Esophagus squamous epithelium (tissue), 5 donors: ENCODE measurements at regions not wholly inside any gene's neighbourhood (a gene's known extent, or its start where the extent isn't known, plus 50 kb on each side); places are given as distances from the start of the nearest gene placed in this dataset.

Experiments used
- DNase-seq: peaks from one replicate; lab custom pipeline; 2025; lab: John Stamatoyannopoulos, UW
- H3K27ac ChIP-seq, 4 donors: fragments of 200-600 bp; sonication (generic); one replicate each; pipeline ENCODE4 v1.5.1; 2016 to 2019; ENCODE audit warnings: mild to moderate bottlenecking in 1 of 4
- H3K27me3 ChIP-seq, 4 donors: fragments of 200-600 bp; sonication (generic); 1 replicate in 3 of 4; 2 replicates in 1 of 4; pipeline versions ENCODE4 v1.5.1 to v1.6.0; 2017 to 2021; ENCODE audit warnings: antibody characterized with exemption in 1 of 4
- H3K36me3 ChIP-seq, 3 donors: fragments of 200-600 bp; sonication (generic); one replicate each; pipeline ENCODE4 v1.5.1; 2016 to 2019
- H3K4me1 ChIP-seq, 3 donors: fragments of 200-600 bp; sonication (generic); one replicate each; pipeline ENCODE4 v1.5.1; 2017 to 2019
- H3K4me3 ChIP-seq, 4 donors: fragments of 200-600 bp; sonication (generic); 1 replicate in 3 of 4; 2 replicates in 1 of 4; pipeline ENCODE4 v1.5.1; 2016 to 2019; ENCODE audit warnings: mild to moderate bottlenecking in 2 of 4, moderate library complexity in 1 of 4
- H3K9me3 ChIP-seq, 3 donors: fragments of 200-600 bp; sonication (generic); one replicate each; pipeline ENCODE4 v1.5.1; 2016 to 2019
- POLR2A ChIP-seq, 4 donors: fragments of 450-650 bp; IDR thresholded peaks; one replicate each; pipeline ENCODE4 v1.6.1; 2017; ENCODE audit warnings: antibody characterized with exemption in 4 of 4, mild to moderate bottlenecking in 4 of 4, moderate library complexity in 3 of 4
- WGBS, 2 donors: methylation state at CpG; one replicate each; pipeline ENCODE4 v1.1.5; 2018; 5-methylcytosine and 5-hydroxymethylcytosine counted together
- intact Hi-C: fragments of 100-400 bp; cut with DNase I; formaldehyde crosslinking; loops from one replicate; pipeline ENCODE4 v1.15.0; 2022
- TF ChIP-seq, protein P1 (sequence below), 6 experiments: fragments of 450-650 bp in 4 of 6; fragments of 200-600 bp in 2 of 6; sonication (generic) in 2 of 6; IDR thresholded peaks; one replicate each; pipeline ENCODE4 v1.5.1; 2016 to 2019; ENCODE audit warnings: antibody characterized with exemption in 6 of 6, mild to moderate bottlenecking in 4 of 6, moderate library complexity in 4 of 6
- donor health status: DM: yes; HTN: yes; CAD: no.

DNA sequence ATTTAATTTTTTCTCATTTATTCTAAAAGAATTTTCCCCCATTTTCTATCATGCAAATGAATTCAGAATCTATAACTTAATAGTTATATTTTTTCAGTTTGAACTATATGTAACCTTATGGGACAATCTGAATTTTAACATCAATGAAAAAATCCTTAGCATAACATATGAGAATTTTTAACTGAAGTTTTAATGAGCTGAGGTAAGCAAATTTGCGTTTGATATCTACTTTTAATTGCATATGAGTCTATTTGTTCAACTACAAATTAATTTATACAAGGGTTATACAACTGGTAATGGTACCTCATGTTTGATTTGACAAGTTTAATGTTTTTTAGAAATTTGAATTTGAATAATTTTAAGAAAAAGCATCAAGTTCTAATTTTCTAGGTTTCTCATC, 384.4 kb upstream of the PCDH9 start:
- DNase-seq = no peak
- no peak overlapping the region for H3K27ac ChIP-seq
- H3K27me3 ChIP-seq = no peaks in the 10 kb centered on the region
- no peaks in the 10 kb centered on the region for H3K36me3 ChIP-seq
- WGBS, 2 donors = 68 to 70% methylated on average over 1 of the region's 1 CpG
- no peaks in the 10 kb centered on the region for H3K4me1 ChIP-seq
- no peak overlapping the region for H3K4me3 ChIP-seq
- intact Hi-C loops = no loop called here
- no peaks in the 10 kb centered on the region for H3K9me3 ChIP-seq
- TF ChIP-seq, protein P1, sequence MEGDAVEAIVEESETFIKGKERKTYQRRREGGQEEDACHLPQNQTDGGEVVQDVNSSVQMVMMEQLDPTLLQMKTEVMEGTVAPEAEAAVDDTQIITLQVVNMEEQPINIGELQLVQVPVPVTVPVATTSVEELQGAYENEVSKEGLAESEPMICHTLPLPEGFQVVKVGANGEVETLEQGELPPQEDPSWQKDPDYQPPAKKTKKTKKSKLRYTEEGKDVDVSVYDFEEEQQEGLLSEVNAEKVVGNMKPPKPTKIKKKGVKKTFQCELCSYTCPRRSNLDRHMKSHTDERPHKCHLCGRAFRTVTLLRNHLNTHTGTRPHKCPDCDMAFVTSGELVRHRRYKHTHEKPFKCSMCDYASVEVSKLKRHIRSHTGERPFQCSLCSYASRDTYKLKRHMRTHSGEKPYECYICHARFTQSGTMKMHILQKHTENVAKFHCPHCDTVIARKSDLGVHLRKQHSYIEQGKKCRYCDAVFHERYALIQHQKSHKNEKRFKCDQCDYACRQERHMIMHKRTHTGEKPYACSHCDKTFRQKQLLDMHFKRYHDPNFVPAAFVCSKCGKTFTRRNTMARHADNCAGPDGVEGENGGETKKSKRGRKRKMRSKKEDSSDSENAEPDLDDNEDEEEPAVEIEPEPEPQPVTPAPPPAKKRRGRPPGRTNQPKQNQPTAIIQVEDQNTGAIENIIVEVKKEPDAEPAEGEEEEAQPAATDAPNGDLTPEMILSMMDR (IDR thresholded peaks at IDR 0.05) = no peak
- TF ChIP-seq POLR2A (IDR thresholded peaks at IDR 0.05) = no peak

DNA sequence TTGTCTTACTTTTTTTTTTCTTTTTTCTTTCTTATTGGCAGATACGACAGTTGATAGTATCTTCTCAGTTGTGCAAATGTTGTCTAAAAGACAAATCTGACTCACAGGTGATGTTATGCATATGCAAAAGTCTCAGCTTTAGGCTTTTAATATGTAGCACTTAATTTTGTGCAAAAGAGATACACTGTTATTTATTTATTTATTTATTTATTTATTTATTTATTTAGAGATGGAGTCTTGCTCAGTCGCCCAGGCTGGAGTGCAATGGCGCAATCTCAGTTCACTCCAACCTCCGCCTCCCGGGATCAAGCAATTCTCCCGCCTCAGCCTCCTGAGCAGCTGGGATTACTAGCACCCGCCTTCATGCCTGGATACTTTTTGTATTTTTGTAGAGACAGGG, 383.9 kb upstream of the PCDH9 start:
- H3K36me3 ChIP-seq = no peaks in the 10 kb centered on the region
- no peak for TF ChIP-seq POLR2A (IDR thresholded peaks at IDR 0.05)
- TF ChIP-seq, protein P1 (IDR thresholded peaks at IDR 0.05) = no peak
- H3K9me3 ChIP-seq = no peaks in the 10 kb centered on the region
- no peak overlapping the region for H3K27ac ChIP-seq
- no peaks in the 10 kb centered on the region for H3K27me3 ChIP-seq
- WGBS, 2 donors = 81 to 92% methylated on average over 7 of the region's 7 CpGs
- intact Hi-C loops = no loop called here
- no peak for DNase-seq
- no peaks in the 10 kb centered on the region for H3K4me1 ChIP-seq
- H3K4me3 ChIP-seq = no peak overlapping the region

DNA sequence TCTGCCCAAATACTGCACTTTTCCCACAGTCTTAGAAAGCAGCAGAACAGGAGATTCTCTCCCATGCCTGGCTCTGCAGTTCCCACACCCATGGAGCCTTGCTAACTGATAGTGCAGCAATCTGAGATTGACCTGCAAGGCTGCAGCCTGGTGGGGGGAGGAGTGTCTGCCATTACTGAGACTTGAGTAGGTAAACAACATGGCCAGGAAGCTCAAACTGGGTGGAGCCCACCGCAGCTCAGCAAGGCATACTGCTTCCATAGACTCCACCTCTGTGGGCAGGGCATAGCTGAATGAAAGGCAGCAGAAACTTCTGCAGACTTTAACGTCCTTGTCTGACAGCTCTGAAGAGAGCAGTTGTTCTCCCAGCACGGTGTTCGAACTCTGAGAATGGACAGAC, 358.5 kb upstream of the PCDH9 start:
- TF ChIP-seq, protein P1 (IDR thresholded peaks at IDR 0.05) = no peak
- no peak for TF ChIP-seq POLR2A (IDR thresholded peaks at IDR 0.05)
- Histone ChIP-seq H3K4me1 (no peaks in the 10 kb centered on the region), H3K36me3 (no peaks in the 10 kb centered on the region), H3K9me3 (peaks cover 0 to 5% (median 0%) of the 10 kb centered on the region in 3 donors), H3K27ac (no peak overlapping the region), H3K4me3 (no peak overlapping the region), H3K27me3 (no peaks in the 10 kb centered on the region)
- DNase-seq = no peak
- WGBS, 2 donors = 80 to 81% methylated on average over 3 of the region's 4 CpGs
- intact Hi-C loops = no loop called here

DNA sequence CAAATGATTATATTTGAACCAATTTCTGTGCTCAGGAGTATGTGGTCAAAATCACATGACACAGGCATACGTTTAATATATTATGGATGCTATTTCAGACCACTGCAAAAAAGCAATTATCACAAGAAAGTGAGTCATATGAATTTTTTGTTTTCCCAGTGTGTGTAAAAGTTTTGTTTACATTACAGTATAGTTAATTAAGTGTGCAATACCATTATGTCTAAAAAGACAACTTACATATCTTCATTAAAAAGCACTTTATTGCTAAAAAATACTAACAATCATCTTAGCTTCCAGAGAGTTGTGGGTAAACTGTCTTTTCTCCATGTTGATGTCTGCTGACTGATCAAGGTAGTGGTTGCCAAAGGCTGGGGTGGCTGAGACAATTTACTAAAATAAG, 347.2 kb upstream of the PCDH9 start:
- Histone ChIP-seq H3K4me1 (no peaks in the 10 kb centered on the region), H3K4me3 (no peak overlapping the region), H3K27me3 (no peaks in the 10 kb centered on the region), H3K9me3 (peaks cover 0 to 4% (median 0%) of the 10 kb centered on the region in 3 donors), H3K27ac (no peak overlapping the region), H3K36me3 (no peaks in the 10 kb centered on the region)
- WGBS, 2 donors = 32 to 35% methylated on average over 1 of the region's 1 CpG
- intact Hi-C loops = no loop called here
- DNase-seq = no peak
- TF ChIP-seq, protein P1 (IDR thresholded peaks at IDR 0.05) = no peak

DNA sequence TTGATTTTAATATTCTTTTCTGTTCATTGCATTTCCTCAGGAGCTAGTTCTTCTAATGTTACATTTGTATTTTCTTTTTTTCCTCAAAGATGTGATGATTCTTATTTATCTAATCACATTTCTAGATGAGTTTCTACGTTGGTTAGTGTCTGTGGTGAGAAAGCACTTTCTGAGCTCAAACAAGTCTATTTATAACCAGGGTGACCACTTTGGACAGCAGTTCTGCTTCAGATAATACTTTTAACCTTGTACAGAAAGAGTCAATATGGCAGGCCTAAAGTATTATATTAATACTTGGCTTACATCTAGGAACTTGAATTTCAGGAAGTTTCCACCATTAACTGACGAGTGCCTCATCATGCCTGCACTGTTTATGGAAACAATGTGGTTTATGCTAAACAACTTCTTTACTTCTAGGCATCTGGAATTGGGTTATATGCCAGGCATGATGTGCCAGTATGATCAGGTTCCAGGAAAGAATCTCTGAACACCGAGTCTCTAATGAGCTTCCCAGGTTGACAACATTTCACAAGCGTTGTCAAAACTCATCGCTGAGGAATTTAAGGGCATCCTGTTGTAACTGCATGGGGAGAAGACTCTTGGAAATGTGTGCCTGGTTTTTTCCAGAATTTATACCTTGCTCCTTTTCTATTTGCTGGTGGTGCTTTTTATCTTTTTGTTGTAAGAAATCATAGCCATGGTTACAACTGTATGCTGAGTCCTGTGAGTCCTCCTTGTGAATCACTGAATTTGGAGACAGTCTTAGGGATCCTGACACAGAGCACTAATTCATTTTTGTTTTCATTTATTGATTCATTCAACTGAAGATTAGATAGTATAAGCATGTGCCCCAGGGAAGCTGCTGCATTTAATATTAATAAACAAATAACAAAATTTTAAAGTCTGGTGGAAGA, 344.4 kb upstream of the PCDH9 start:
- WGBS, 2 donors = 32 to 57% methylated on average over 5 of the region's 5 CpGs
- H3K9me3 ChIP-seq = peaks cover 0 to 4% (median 0%) of the 10 kb centered on the region in 3 donors
- H3K27ac ChIP-seq = no peak overlapping the region
- DNase-seq = no peak
- H3K36me3 ChIP-seq = no peaks in the 10 kb centered on the region
- TF ChIP-seq POLR2A (IDR thresholded peaks at IDR 0.05) = no peak
- TF ChIP-seq, protein P1 (IDR thresholded peaks at IDR 0.05) = no peak
- no peaks in the 10 kb centered on the region for H3K4me1 ChIP-seq
- intact Hi-C loops = no loop called here
- no peak overlapping the region for H3K4me3 ChIP-seq
- H3K27me3 ChIP-seq = no peaks in the 10 kb centered on the region
